GM21825 (cell line): ENCODE measurements at regions not wholly inside any gene's neighbourhood (a gene's known extent, or its start where the extent isn't known, plus 50 kb on each side); places are given as distances from the start of the nearest gene placed in this dataset.

Source experiments
- ATAC-seq: cut with Tn5 transposase; IDR thresholded peaks from one replicate; pipeline ENCODE4 v1.9.1; 2021; ENCODE audit warnings: mild to moderate bottlenecking, moderate library complexity; ENCODE audit not compliant: unreplicated experiment

DNA sequence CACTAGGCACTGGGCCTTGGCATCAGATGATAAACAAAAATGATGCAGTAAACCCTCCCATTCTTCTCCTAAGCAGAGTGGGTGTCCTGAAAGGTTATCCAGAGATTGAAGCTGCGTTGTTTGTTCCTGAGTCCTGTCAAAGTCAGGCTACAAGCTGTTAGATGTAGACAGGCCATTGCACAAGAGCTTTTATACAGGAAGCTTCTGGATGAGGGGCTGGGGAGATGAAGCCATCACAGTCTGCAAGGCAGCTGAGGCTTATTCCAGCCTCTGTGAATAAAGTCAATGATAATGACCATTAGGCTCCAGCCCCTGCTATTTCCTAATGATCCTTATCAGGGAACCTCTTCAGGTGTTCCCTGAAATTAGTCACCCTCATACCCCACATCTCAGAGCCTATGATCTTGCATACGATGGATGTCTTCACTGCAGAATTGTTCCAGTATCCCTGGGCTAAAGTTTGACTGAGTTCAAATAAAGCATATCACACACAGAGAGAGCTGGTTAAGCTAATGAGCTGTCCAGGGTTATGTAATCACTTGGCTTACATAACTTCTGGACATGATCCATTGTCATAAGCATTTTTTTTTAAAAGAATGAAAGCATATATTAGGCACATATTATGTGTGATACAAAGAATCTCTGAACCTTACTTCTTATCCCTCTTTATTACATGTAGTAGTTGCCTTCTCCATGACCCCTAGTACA, 337.1 kb upstream of the OR4E1 start:
- ATAC-seq: no peak

DNA sequence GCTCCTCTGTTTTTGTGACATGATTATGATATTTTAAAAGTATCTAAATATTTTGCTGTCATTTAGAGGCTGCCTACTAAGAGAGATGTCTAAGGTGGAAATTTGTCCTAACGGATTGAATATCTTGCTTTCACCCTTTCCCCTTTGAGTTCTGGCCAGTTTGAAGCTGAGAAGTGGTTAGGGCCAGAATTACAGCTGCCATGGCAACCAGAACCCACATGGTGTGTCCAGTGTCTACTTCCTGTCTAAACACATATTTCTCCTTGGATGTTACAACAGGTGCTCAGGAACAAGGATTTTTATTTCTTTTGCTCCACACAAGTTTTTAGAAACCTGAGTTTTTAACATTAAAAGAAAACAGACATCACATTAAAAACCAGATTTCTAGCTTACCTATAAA, 335.1 kb upstream of the OR4E1 start:
- ATAC-seq: no peak

- no peak for ATAC-seq
Measured at GRCh38 chr14:22007784-22008412, 334.3 kb upstream of the OR4E1 start.

GRCh38 chr14:22007363-22007762, 333.7 kb upstream of the OR4E1 start:
- ATAC-seq: no peak

GRCh38 chr14:22003461-22003860, 329.8 kb upstream of the OR4E1 start:
- no peak for ATAC-seq

GRCh38 chr14:22002860-22003284, 329.3 kb upstream of the OR4E1 start:
- ATAC-seq: no peak

GRCh38 chr14:21999402-21999801, 325.8 kb upstream of the OR4E1 start:
- ATAC-seq: no peak

GRCh38 chr14:21997300-21997699, 323.7 kb upstream of the OR4E1 start:
- ATAC-seq: no peak

DNA sequence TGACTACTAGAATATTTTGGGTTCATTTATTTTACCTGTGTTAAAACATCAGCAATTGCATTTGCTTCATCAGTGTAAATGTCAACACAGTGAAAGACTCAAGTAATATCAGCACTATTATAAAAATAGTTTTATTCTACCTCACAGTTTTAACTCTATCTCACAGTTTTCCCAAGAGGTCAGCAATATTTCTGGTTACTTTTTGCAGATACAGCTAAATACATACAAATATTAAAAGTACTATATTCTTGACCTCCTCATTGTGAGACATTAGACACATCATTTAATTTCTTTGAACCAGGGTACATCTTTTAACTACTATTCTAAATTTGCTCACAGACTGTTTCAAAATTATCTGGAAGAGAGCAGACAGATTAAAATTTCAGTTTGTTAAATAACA, 321.7 kb upstream of the OR4E1 start:
- ATAC-seq: no peak

DNA sequence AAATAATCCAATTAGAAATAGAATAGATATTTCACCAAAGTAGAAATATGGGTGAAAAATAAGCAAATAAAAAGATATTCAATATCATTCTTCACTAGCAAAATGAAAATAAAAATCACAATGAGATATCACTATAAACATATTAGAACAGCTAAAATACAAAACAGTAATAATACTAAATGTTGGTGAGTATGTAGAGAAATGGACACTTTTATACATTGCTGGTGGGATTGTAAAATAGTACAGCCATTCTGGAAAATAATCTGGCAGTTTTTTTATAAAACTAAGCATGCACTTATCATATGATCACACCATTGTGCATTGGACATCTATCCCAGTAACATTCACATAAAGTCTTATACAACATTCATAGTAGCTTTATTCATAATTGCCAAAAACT, 320.2 kb upstream of the OR4E1 start:
- ATAC-seq: no peak

GRCh38 chr14:21993070-21993469, 319.5 kb upstream of the OR4E1 start:
- ATAC-seq: no peak

- ATAC-seq: no peak
Measured at GRCh38 chr14:21991130-21991529, 317.5 kb upstream of the OR4E1 start.

DNA sequence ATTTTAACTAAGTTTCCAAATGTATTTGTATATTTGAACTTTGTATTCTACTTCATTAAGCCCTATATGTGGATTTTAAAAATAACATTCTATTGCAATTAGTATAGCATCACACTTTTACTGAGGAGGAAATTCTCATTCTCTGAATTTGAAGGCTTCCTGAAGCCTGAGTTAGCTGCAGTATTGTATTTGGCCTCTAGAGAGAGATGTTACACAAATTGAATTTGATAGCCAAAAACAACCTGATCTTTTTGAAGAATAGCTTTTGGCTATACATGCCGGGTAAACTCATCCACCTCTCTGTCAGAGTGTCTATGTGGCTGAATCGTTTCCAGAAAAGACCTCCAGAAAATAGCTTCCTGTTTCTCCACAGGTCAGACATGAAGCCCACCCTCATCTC, 316.5 kb upstream of the OR4E1 start:
- no peak for ATAC-seq

- no peak for ATAC-seq
Measured at GRCh38 chr14:21989090-21989489, 315.5 kb upstream of the OR4E1 start.

GRCh38 chr14:21988413-21988812, 314.8 kb upstream of the OR4E1 start:
- ATAC-seq: no peak

DNA sequence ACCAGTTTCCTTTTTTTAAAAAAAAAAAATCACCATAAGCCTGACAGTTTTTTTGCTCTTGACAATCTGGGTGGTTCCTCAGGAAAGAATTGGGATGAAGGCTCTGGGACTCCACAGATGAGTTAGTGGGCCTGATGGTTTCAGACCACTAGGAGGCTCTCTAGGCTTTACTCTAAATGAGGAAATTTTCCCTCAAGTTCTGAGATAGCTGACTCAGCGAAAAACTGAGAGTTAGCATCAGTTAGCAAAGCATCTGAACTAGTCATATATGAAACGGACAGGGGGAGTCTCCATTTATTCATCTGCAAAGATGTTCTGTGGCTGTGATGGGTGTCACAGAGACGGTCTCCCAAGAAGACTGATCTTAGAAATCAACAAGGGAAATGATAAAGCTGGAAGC, 314.3 kb upstream of the OR4E1 start:
- ATAC-seq: no peak

DNA sequence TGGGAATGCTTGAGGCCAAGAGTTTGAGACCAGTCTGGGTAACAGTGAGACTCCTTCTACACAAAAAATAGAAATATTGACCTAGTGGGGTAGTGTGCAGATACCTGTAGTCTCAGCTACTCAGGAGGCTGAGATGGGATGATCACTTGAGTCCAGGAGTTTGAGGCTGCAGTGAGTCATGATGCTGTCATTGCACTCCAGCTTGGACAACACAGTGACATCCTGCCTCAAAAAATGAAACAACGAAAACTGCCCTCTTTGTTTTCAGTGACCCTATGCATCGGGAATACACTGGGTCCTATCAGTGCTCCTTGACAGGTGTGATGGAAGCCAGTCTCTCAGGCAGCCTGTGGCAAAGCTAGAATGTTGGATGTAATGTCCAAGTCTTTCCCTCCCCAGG, 311.5 kb upstream of the OR4E1 start:
- ATAC-seq: no peak

- ATAC-seq: no peak
Measured at GRCh38 chr14:21978999-21979314, 305.3 kb upstream of the OR4E1 start.

DNA sequence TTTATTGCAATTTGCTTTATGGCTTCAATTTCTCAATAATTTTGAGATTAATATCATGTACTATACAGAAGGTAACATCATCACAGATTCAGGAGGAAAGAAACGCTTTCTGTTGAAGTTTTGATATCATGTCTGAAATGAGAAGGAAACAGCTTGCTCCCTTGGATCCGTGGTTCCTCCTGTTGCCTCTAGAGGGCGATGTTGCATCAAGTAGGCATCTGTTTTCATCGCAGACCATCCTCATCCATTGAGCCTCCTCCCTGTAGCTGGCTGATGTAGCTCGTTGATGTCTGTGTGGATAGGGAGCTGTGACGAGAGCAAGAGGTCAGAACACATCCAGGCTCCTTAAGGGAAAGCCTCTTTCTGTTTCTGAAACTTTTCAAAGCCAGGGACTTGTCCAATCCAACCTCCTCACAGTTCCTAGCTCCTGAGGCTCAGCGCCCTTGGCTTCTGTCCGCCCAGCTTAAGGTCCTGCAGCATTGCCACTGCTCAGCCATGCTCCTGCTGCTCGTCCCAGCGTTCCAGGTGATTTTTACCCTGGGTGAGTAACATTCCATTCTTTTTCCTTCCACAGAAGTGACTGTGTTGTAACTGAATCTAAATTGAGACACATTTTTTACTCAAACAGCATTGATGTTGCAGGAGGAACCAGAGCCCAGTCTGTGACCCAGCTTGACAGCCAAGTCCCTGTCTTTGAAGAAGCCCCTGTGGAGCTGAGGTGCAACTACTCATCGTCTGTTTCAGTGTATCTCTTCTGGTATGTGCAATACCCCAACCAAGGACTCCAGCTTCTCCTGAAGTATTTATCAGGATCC, 304.8 kb upstream of the OR4E1 start:
- no peak for ATAC-seq

GRCh38 chr14:21974741-21975140, 301.1 kb upstream of the OR4E1 start:
- no peak for ATAC-seq

GRCh38 chr14:21965042-21965441, 291.4 kb upstream of the OR4E1 start:
- ATAC-seq: no peak

GRCh38 chr14:21964180-21964579, 290.6 kb upstream of the OR4E1 start:
- ATAC-seq: no peak
